H9 (cell line): ENCODE measurements at regions not wholly inside any gene's neighbourhood (a gene's known extent, or its start where the extent isn't known, plus 50 kb on each side); places are given as distances from the start of the nearest gene placed in this dataset.

Experiments used
- DNase-seq: peaks from one replicate; pipeline ENCODE4 v3.0.0-alpha.2; 2017
- H2AFZ ChIP-seq: one replicate; pipeline ENCODE4 v1.6.1; 2013; ENCODE audit warnings: mild to moderate bottlenecking, low read length, control low read depth, moderate library complexity
- H2AK5ac ChIP-seq: 2 replicates; pipeline ENCODE4 v1.6.1; 2013; ENCODE audit warnings: low read length, control low read depth, mixed read lengths; ENCODE audit not compliant: insufficient read length
- H2BK120ac ChIP-seq: one replicate; pipeline ENCODE4 v1.6.1; 2013; ENCODE audit warnings: low read depth, mild to moderate bottlenecking, low read length, control low read depth, inconsistent platforms; ENCODE audit not compliant: poor library complexity, severe bottlenecking
- H2BK12ac ChIP-seq: 2 replicates; pipeline ENCODE4 v1.6.1; 2013; ENCODE audit warnings: low read length, control low read depth, mixed read lengths, low read depth; ENCODE audit not compliant: insufficient read length
- H2BK15ac ChIP-seq: 2 replicates; pipeline ENCODE4 v1.6.1; 2013; ENCODE audit warnings: low read depth, low read length, control low read depth
- H2BK20ac ChIP-seq: one replicate; pipeline ENCODE4 v1.6.1; 2013; ENCODE audit warnings: low read depth, mild to moderate bottlenecking, low read length, control low read depth, inconsistent platforms; ENCODE audit not compliant: poor library complexity, severe bottlenecking
- H2BK5ac ChIP-seq: 2 replicates; pipeline ENCODE4 v1.6.1; 2013; ENCODE audit warnings: low read length, control low read depth, mixed read lengths; ENCODE audit not compliant: insufficient read length
- H3K14ac ChIP-seq: 2 replicates; pipeline ENCODE4 v1.6.1; 2013; ENCODE audit warnings: low read length, control low read depth; ENCODE audit not compliant: insufficient read depth
- H3K18ac ChIP-seq: 2 replicates; pipeline ENCODE4 v1.6.1; 2013; ENCODE audit warnings: low read depth, mild to moderate bottlenecking, mixed read lengths, low read length, control low read depth; ENCODE audit not compliant: insufficient read length
- H3K23ac ChIP-seq: 2 replicates; pipeline ENCODE4 v1.6.1; 2013; ENCODE audit warnings: low read length, control low read depth, mixed read lengths, low read depth; ENCODE audit not compliant: insufficient read length
- H3K23me2 ChIP-seq: 2 replicates; pipeline ENCODE4 v1.6.1; 2013; ENCODE audit warnings: low read depth, mild to moderate bottlenecking, mixed read lengths, low read length, control low read depth; ENCODE audit not compliant: insufficient read length, poor library complexity, severe bottlenecking
- H3K27ac ChIP-seq: 2 replicates; pipeline ENCODE4 v1.5.1; 2013; ENCODE audit warnings: low read length, control low read depth, mixed read lengths, low read depth; ENCODE audit not compliant: insufficient read length
- H3K27me3 ChIP-seq: 2 replicates; pipeline ENCODE4 v1.6.1; 2013; ENCODE audit warnings: low read length, control low read depth, inconsistent platforms; ENCODE audit not compliant: insufficient read depth
- H3K4ac ChIP-seq: 2 replicates; pipeline ENCODE4 v1.6.1; 2013; ENCODE audit warnings: low read depth, mild to moderate bottlenecking, control low read depth, inconsistent platforms, low read length, moderate library complexity
- H3K4me1 ChIP-seq: 2 replicates; pipeline ENCODE4 v1.6.1; 2013; ENCODE audit warnings: low read length, control low read depth, inconsistent platforms; ENCODE audit not compliant: insufficient read depth
- H3K4me2 ChIP-seq: 2 replicates; pipeline ENCODE4 v1.6.1; 2013; ENCODE audit warnings: low read length, control low read depth, mixed read lengths; ENCODE audit not compliant: insufficient read length, insufficient read depth
- H3K56ac ChIP-seq: 2 replicates; pipeline ENCODE4 v1.6.1; 2013; ENCODE audit warnings: low read depth, mild to moderate bottlenecking, mixed read lengths, low read length, control low read depth; ENCODE audit not compliant: insufficient read length
- H3K79me1 ChIP-seq: 2 replicates; pipeline ENCODE4 v1.6.1; 2013; ENCODE audit warnings: low read depth, mild to moderate bottlenecking, moderate library complexity, low read length, control low read depth, inconsistent platforms; ENCODE audit not compliant: insufficient read depth, poor library complexity, severe bottlenecking
- H3K79me2 ChIP-seq: 2 replicates; pipeline ENCODE4 v1.6.1; 2013; ENCODE audit warnings: low read length, control low read depth, inconsistent platforms; ENCODE audit not compliant: insufficient read depth
- H3K9ac ChIP-seq: 2 replicates; pipeline ENCODE4 v1.6.1; 2013; ENCODE audit warnings: low read length, control low read depth, mixed read lengths; ENCODE audit not compliant: insufficient read length; ENCODE audit errors: extremely low read depth
- H3K9me3 ChIP-seq: one replicate; pipeline ENCODE4 v1.6.1; 2013; ENCODE audit warnings: low read depth, low read length, inconsistent platforms; ENCODE audit not compliant: control insufficient read depth
- H3T11ph ChIP-seq: one replicate; pipeline ENCODE4 v1.6.1; 2013; ENCODE audit warnings: mild to moderate bottlenecking, low read length, control low read depth, inconsistent platforms
- H4K20me1 ChIP-seq: one replicate; pipeline ENCODE4 v1.6.1; 2013; ENCODE audit not compliant: control insufficient read depth, insufficient read length, insufficient read depth
- H4K5ac ChIP-seq: 2 replicates; pipeline ENCODE4 v1.6.1; 2013; ENCODE audit warnings: low read depth, mild to moderate bottlenecking, mixed read lengths, low read length, control low read depth; ENCODE audit not compliant: insufficient read length
- H4K8ac ChIP-seq: replicated peaks from 2 replicates; pipeline ENCODE4 v1.6.1; 2013; ENCODE audit warnings: low read length, control low read depth, mixed read lengths, low read depth; ENCODE audit not compliant: insufficient read length
- H4K91ac ChIP-seq: 2 replicates; pipeline ENCODE4 v1.6.1; 2013; ENCODE audit warnings: low read depth, mild to moderate bottlenecking, moderate library complexity, mixed read lengths, low read length, control low read depth; ENCODE audit not compliant: insufficient read length
- H3K27ac Mint-ChIP-seq, 3 experiments: 2 replicates in 2 of 3; 3 replicates in 1 of 3; pipeline ENCODE4 v1.8.0; 2020 to 2021; ENCODE audit warnings: mixed read lengths in 3 of 3, mild to moderate bottlenecking in 1 of 3, moderate library complexity in 1 of 3
- H3K27me3 Mint-ChIP-seq: 2 replicates; pipeline ENCODE4 v1.8.0; 2021; ENCODE audit warnings: low read depth, mild to moderate bottlenecking, moderate library complexity, mixed read lengths
- H3K36me3 Mint-ChIP-seq, 3 experiments: 2 replicates in 2 of 3; 3 replicates in 1 of 3; pipeline ENCODE4 v1.8.0; 2020 to 2021; ENCODE audit warnings: low read depth in 3 of 3, mixed read lengths in 3 of 3; ENCODE audit not compliant: insufficient read depth in 1 of 3
- H3K4me1 Mint-ChIP-seq, 2 experiments: 2 replicates each; pipeline ENCODE4 v1.8.0; 2020; ENCODE audit warnings: mixed read lengths in 2 of 2
- H3K4me3 Mint-ChIP-seq, 2 experiments: 2 replicates in 1 of 2; 3 replicates in 1 of 2; pipeline ENCODE4 v1.8.0; 2020 to 2021; ENCODE audit warnings: mild to moderate bottlenecking in 2 of 2, mixed read lengths in 2 of 2, moderate library complexity in 1 of 2
- H3K9me3 Mint-ChIP-seq, 2 experiments: 2 replicates in 1 of 2; 3 replicates in 1 of 2; pipeline ENCODE4 v1.8.0; 2020; ENCODE audit warnings: mild to moderate bottlenecking in 2 of 2, mixed read lengths in 2 of 2, moderate library complexity in 1 of 2
- WGBS: extraction: QIAGEN DNeasy Blood & Tissue Kit; methylation state at CpG from one replicate; pipeline ENCODE4 v1.1.7; 2013; ENCODE audit warnings: missing lambda C conversion rate, low lambda C conversion rate, mixed read lengths; ENCODE audit not compliant: insufficient read length; ENCODE audit errors: extremely low coverage; 5-methylcytosine and 5-hydroxymethylcytosine counted together
- TF ChIP-seq, protein P1 (sequence below): fragments of 200-600 bp; sonication (generic); conservative IDR thresholded peaks from 3 replicates; pipeline ENCODE4 v1.8.0; 2021; ENCODE audit warnings: antibody characterized with exemption, mild to moderate bottlenecking

GRCh38 chr11:45073685-45074141 lies 72.7 kb upstream of the PRDM11 start:
- H3T11ph ChIP-seq = no peak overlapping the region
- no peaks in the 10 kb centered on the region for H4K20me1 ChIP-seq
- H4K5ac ChIP-seq = no peak overlapping the region
- H4K91ac ChIP-seq = no peak overlapping the region
- no peak overlapping the region for H2BK120ac ChIP-seq
- H4K8ac ChIP-seq = no peak overlapping the region
- H3K4me1 ChIP-seq = no peaks in the 10 kb centered on the region
- TF ChIP-seq, protein P1, sequence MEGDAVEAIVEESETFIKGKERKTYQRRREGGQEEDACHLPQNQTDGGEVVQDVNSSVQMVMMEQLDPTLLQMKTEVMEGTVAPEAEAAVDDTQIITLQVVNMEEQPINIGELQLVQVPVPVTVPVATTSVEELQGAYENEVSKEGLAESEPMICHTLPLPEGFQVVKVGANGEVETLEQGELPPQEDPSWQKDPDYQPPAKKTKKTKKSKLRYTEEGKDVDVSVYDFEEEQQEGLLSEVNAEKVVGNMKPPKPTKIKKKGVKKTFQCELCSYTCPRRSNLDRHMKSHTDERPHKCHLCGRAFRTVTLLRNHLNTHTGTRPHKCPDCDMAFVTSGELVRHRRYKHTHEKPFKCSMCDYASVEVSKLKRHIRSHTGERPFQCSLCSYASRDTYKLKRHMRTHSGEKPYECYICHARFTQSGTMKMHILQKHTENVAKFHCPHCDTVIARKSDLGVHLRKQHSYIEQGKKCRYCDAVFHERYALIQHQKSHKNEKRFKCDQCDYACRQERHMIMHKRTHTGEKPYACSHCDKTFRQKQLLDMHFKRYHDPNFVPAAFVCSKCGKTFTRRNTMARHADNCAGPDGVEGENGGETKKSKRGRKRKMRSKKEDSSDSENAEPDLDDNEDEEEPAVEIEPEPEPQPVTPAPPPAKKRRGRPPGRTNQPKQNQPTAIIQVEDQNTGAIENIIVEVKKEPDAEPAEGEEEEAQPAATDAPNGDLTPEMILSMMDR = no peak
- H3K36me3 Mint-ChIP-seq = no peaks in the 10 kb centered on the region; a peak in 1 of 7 replicates
- H2BK15ac ChIP-seq = no peak overlapping the region
- no peak overlapping the region for H3K56ac ChIP-seq
- H3K23me2 ChIP-seq = no peaks in the 10 kb centered on the region
- no peak overlapping the region for H2BK20ac ChIP-seq
- no peak overlapping the region for H3K9ac ChIP-seq
- no peak overlapping the region for H3K4ac ChIP-seq
- H3K4me1 Mint-ChIP-seq = peaks cover 9 to 16% of the 10 kb centered on the region in 2 experiments
- no CpG with 5 or more reads among the region's 11 CpGs for WGBS
- H3K9me3 Mint-ChIP-seq = no peaks in the 10 kb centered on the region
- H2BK12ac ChIP-seq = no peak overlapping the region
- no peaks in the 10 kb centered on the region for H3K9me3 ChIP-seq
- H3K23ac ChIP-seq = no peak overlapping the region
- H2BK5ac ChIP-seq = no peak overlapping the region
- no peak overlapping the region for H2AFZ ChIP-seq
- no peak overlapping the region for H3K14ac ChIP-seq
- H3K4me2 ChIP-seq = no peak overlapping the region
- H3K27ac ChIP-seq = no peak overlapping the region
- H3K18ac ChIP-seq = no peak overlapping the region
- H3K79me2 ChIP-seq = no peaks in the 10 kb centered on the region
- no peak overlapping the region for H3K4me3 Mint-ChIP-seq
- no peaks in the 10 kb centered on the region for H3K27me3 ChIP-seq
- H3K79me1 ChIP-seq = no peaks in the 10 kb centered on the region
- H3K27ac Mint-ChIP-seq = no peak overlapping the region
- no peak overlapping the region for H2AK5ac ChIP-seq
- peaks cover 12% of the 10 kb centered on the region for H3K27me3 Mint-ChIP-seq
- no peak for DNase-seq
